Transverse colon (tissue), 4 donors: ENCODE measurements at regions not wholly inside any gene's neighbourhood (a gene's known extent, or its start where the extent isn't known, plus 50 kb on each side); places are given as distances from the start of the nearest gene placed in this dataset.

Experiments
- DNase-seq: peaks from one replicate; pipeline ENCODE4 v3.0.0-alpha.2; 2019
- H3K27ac ChIP-seq, 4 donors: fragments of 200-600 bp; sonication (generic); 2 replicates each; pipeline ENCODE4 v1.5.1; 2016 to 2018; ENCODE audit warnings: inconsistent platforms in 4 of 4
- H3K27me3 ChIP-seq: fragments of 200-600 bp; sonication (generic); 2 replicates; pipeline ENCODE4 v1.5.1; 2017; ENCODE audit warnings: inconsistent platforms
- H3K36me3 ChIP-seq, 4 donors: fragments of 200-600 bp; sonication (generic); 2 replicates each; pipeline ENCODE4 v1.5.1; 2017 to 2019; ENCODE audit warnings: inconsistent platforms in 4 of 4
- H3K4me1 ChIP-seq, 4 donors: fragments of 200-600 bp; sonication (generic); 2 replicates each; pipeline ENCODE4 v1.5.1; 2017 to 2020; ENCODE audit warnings: inconsistent platforms in 4 of 4
- H3K4me3 ChIP-seq, 4 donors: fragments of 200-600 bp; sonication (generic); 1 replicate in 1 of 4; 2 replicates in 3 of 4; pipeline versions ENCODE4 v1.5.1 to v1.6.1; 2017 to 2019; ENCODE audit warnings: inconsistent platforms in 4 of 4
- H3K9me3 ChIP-seq, 2 donors: fragments of 200-600 bp; sonication (generic); 2 replicates each; pipeline ENCODE4 v1.5.1; 2017 to 2019; ENCODE audit warnings: inconsistent platforms in 2 of 2
- CTCF ChIP-seq, 5 experiments: fragments of 200-600 bp in 3 of 5; fragments of 450-650 bp in 2 of 5; sonication (generic) in 3 of 5; IDR thresholded peaks; 1 replicate in 2 of 5; 2 replicates in 3 of 5; pipeline ENCODE4 v1.5.1; 2016 to 2017; ENCODE audit warnings: antibody characterized with exemption in 5 of 5, inconsistent platforms in 3 of 5, mild to moderate bottlenecking in 2 of 5, moderate library complexity in 1 of 5
- EP300 ChIP-seq: sonication (generic); formaldehyde crosslinking; IDR thresholded peaks from one replicate; pipeline ENCODE4 v1.6.1; 2017; ENCODE audit warnings: antibody characterized with exemption, low read depth
- POLR2A ChIP-seq: fragments of 450-650 bp; IDR thresholded peaks from one replicate; pipeline ENCODE4 v1.6.1; 2016; ENCODE audit warnings: antibody characterized with exemption, mild to moderate bottlenecking, moderate library complexity
- POLR2AphosphoS5 ChIP-seq, 3 donors: sonication (generic); formaldehyde crosslinking; IDR thresholded peaks; one replicate each; pipeline ENCODE4 v1.6.1; 2016; ENCODE audit warnings: antibody characterized with exemption in 3 of 3
- WGBS, 2 donors: methylation state at CpG; one replicate each; pipeline ENCODE4 v1.1.5; 2018; ENCODE audit warnings: low coverage in 1 of 2; 5-methylcytosine and 5-hydroxymethylcytosine counted together
- in situ Hi-C, 4 donors: fragments of 200-750 bp; cut with MboI; loops; one replicate each; pipeline versions ENCODE4 v1.15.0 to v1.15.1; 2017; ENCODE audit warnings: low sequenced_read_pairs in 3 of 4, low pct_ligation_motif_present in 1 of 4, low pct_unique_long_range_greater_than_20kb in 1 of 4
- intact Hi-C: fragments of 100-400 bp; cut with DNase I; formaldehyde crosslinking; loops from one replicate; pipeline ENCODE4 v1.15.1; 2023; ENCODE audit warnings: low total_unique reads

GRCh38 chr16:47877166-47877565 is 278.6 kb downstream of the ABCC12 start:
- Histone ChIP-seq H3K4me1 (no peaks in the 10 kb centered on the region), H3K4me3 (no peak overlapping the region), H3K27me3 (no peaks in the 10 kb centered on the region), H3K27ac (no peak overlapping the region), H3K9me3 (no peaks in the 10 kb centered on the region), H3K36me3 (no peaks in the 10 kb centered on the region)
- no peak for TF ChIP-seq POLR2A
- no peak for TF ChIP-seq POLR2AphosphoS5 (IDR thresholded peaks at IDR 0.05)
- TF ChIP-seq EP300, result no peak
- no peak for TF ChIP-seq CTCF (IDR thresholded peaks at IDR 0.05)
- in situ Hi-C loops, result no loop called here
- 50 to 74% methylated on average over 1 to 3 of the region's 3 CpGs for WGBS, 2 donors
- intact Hi-C loops, result no loop called here
- DNase-seq, result no peak

GRCh38 chr16:47876511-47876910 is 279.3 kb downstream of the ABCC12 start:
- Histone ChIP-seq H3K4me3 (no peak overlapping the region), H3K4me1 (no peaks in the 10 kb centered on the region), H3K27ac (no peak overlapping the region), H3K9me3 (no peaks in the 10 kb centered on the region), H3K36me3 (no peaks in the 10 kb centered on the region), H3K27me3 (no peaks in the 10 kb centered on the region)
- DNase-seq, result no peak
- in situ Hi-C loops (no loop called here), intact Hi-C loops (no loop called here)
- WGBS, 2 donors, result 85 to 87% methylated on average over 4 to 7 of the region's 7 CpGs
- TF ChIP-seq POLR2A, result no peak
- no peak for TF ChIP-seq EP300
- no peak for TF ChIP-seq POLR2AphosphoS5 (IDR thresholded peaks at IDR 0.05)
- TF ChIP-seq CTCF (IDR thresholded peaks at IDR 0.05), result no peak

- Histone ChIP-seq H3K9me3 (no peaks in the 10 kb centered on the region), H3K36me3 (no peaks in the 10 kb centered on the region), H3K27ac (no peak overlapping the region), H3K4me3 (no peak overlapping the region), H3K27me3 (no peaks in the 10 kb centered on the region), H3K4me1 (no peaks in the 10 kb centered on the region)
- WGBS, 2 donors, result 79 to 84% methylated on average over 5 of the region's 5 CpGs
- no peak for TF ChIP-seq POLR2A
- no peak for TF ChIP-seq CTCF (IDR thresholded peaks at IDR 0.05)
- no peak for TF ChIP-seq EP300
- TF ChIP-seq POLR2AphosphoS5 (IDR thresholded peaks at IDR 0.05), result no peak
- no peak for DNase-seq
- intact Hi-C loops (no loop called here), in situ Hi-C loops (no loop called here)
Measured at GRCh38 chr16:47873434-47873833, 282.4 kb downstream of the ABCC12 start.

- no peak overlapping the region for H3K27ac ChIP-seq
- H3K27me3 ChIP-seq, result no peaks in the 10 kb centered on the region
- peaks cover 0 to 5% of the 10 kb centered on the region in 2 donors for H3K9me3 ChIP-seq
- TF ChIP-seq POLR2A, result no peak
- no peak for TF ChIP-seq EP300
- TF ChIP-seq POLR2AphosphoS5 (IDR thresholded peaks at IDR 0.05), result no peak
- TF ChIP-seq CTCF (IDR thresholded peaks at IDR 0.05), result no peak
- no peak overlapping the region for H3K4me3 ChIP-seq
- no peaks in the 10 kb centered on the region for H3K4me1 ChIP-seq
- in situ Hi-C loops, result no loop called here
- no peaks in the 10 kb centered on the region for H3K36me3 ChIP-seq
- WGBS, 2 donors, result 51 to 62% methylated on average over 3 of the region's 3 CpGs
- intact Hi-C loops, result no loop called here
- no peak for DNase-seq
Measured at GRCh38 chr16:47872225-47872624, 283.6 kb downstream of the ABCC12 start.
